Muscle layer of colon (tissue), 2 donors: ENCODE measurements at regions not wholly inside any gene's neighbourhood (a gene's known extent, or its start where the extent isn't known, plus 50 kb on each side); places are given as distances from the start of the nearest gene placed in this dataset.
"Not testable (repeated sequence)": the region's sequence is repeated elsewhere in the genome, so short reads cannot be mapped to it uniquely, and the experiment has no call there.

Source experiments
- H3K27ac ChIP-seq: one replicate; pipeline ENCODE4 v1.7.0; 2013; ENCODE audit warnings: low read depth, mild to moderate bottlenecking, low read length, moderate library complexity
- H3K27me3 ChIP-seq, 2 donors: one replicate each; pipeline ENCODE4 v1.7.0; 2013; ENCODE audit warnings: low read length in 2 of 2, mild to moderate bottlenecking in 2 of 2; ENCODE audit not compliant: insufficient read depth in 2 of 2, control insufficient read depth in 1 of 2
- H3K36me3 ChIP-seq: one replicate; pipeline ENCODE4 v1.7.0; 2013; ENCODE audit warnings: mild to moderate bottlenecking, low read length; ENCODE audit not compliant: insufficient read depth
- H3K4me1 ChIP-seq: one replicate; pipeline ENCODE4 v1.7.0; 2013; ENCODE audit warnings: mild to moderate bottlenecking, low read length; ENCODE audit not compliant: insufficient read depth
- H3K4me3 ChIP-seq, 2 donors: one replicate each; pipeline ENCODE4 v1.7.0; 2013; ENCODE audit warnings: low read length in 2 of 2, low read depth in 1 of 2, mild to moderate bottlenecking in 1 of 2, moderate library complexity in 1 of 2
- H3K9ac ChIP-seq: one replicate; pipeline ENCODE4 v1.7.0; 2013; ENCODE audit warnings: low read length
- H3K9me3 ChIP-seq: one replicate; pipeline ENCODE4 v1.7.0; 2013; ENCODE audit warnings: mild to moderate bottlenecking, low read length
- donor health status: abdominal sarcoma.
- donor health status: Adenocarcinoma of cecum.

- Histone ChIP-seq H3K9ac (no peak overlapping the region), H3K9me3 (no peaks in the 10 kb centered on the region), H3K27me3 (peaks cover 0 to 5% of the 10 kb centered on the region in 2 donors), H3K36me3 (no peaks in the 10 kb centered on the region), H3K4me3 (no peak overlapping the region), H3K4me1 (no peaks in the 10 kb centered on the region), H3K27ac (no peak overlapping the region)
Observed at GRCh38 chr3:10674578-10674977, 141.4 kb upstream of the SLC6A11 start.

DNA sequence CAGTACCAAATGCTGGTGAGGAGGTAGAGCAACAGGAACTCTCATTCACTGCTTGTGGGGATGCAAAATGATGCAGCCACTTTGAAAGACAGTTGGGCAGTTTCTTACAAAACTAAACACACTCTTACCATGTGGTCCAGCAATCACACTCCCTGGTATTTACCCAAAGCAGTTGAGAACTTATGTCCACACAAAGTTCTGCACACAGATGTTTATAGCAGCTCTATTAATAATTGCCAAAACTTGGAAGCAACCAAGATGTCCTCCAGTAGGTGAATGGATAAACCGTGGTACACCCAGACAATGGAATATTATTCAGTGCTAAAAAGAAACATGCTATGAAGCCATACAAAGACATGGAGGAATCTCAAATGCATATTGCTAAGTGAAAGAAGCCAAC is 139.1 kb upstream of the SLC6A11 start:
- Histone ChIP-seq H3K27me3 (peaks cover 0 to 5% of the 10 kb centered on the region in 2 donors), H3K4me3 (no peak overlapping the region), H3K27ac (no peak overlapping the region), H3K36me3 (no peaks in the 10 kb centered on the region), H3K9ac (no peak overlapping the region), H3K9me3 (no peaks in the 10 kb centered on the region), H3K4me1 (no peaks in the 10 kb centered on the region)

GRCh38 chr3:10678796-10679376 is 137.1 kb upstream of the SLC6A11 start:
- H3K4me1 ChIP-seq = no peaks in the 10 kb centered on the region
- peaks cover 0 to 5% of the 10 kb centered on the region in 2 donors for H3K27me3 ChIP-seq
- no peaks in the 10 kb centered on the region for H3K9me3 ChIP-seq
- no peak overlapping the region for H3K4me3 ChIP-seq
- no peak overlapping the region for H3K9ac ChIP-seq
- no peaks in the 10 kb centered on the region for H3K36me3 ChIP-seq
- no peak overlapping the region for H3K27ac ChIP-seq

- Histone ChIP-seq H3K4me3 (no peak overlapping the region), H3K9me3 (no peaks in the 10 kb centered on the region), H3K27ac (no peak overlapping the region)
Observed at GRCh38 chr3:10680796-10681195, 135.2 kb upstream of the SLC6A11 start.

GRCh38 chr3:10682692-10683091 is 133.3 kb upstream of the SLC6A11 start:
- Histone ChIP-seq H3K36me3 (no peaks in the 10 kb centered on the region), H3K4me3 (no peak overlapping the region), H3K9ac (no peak overlapping the region), H3K27ac (no peak overlapping the region), H3K4me1 (no peaks in the 10 kb centered on the region), H3K9me3 (no peaks in the 10 kb centered on the region), H3K27me3 (no peaks in the 10 kb centered on the region)

More at GRCh38 chr3:10680796-10681195, 135.2 kb upstream of the SLC6A11 start:
- Histone ChIP-seq H3K4me1 (no peaks in the 10 kb centered on the region), H3K36me3 (no peaks in the 10 kb centered on the region), H3K27me3 (peaks cover 0 to 5% of the 10 kb centered on the region in 2 donors), H3K9ac (no peak overlapping the region)

GRCh38 chr3:10683106-10683505 is 132.9 kb upstream of the SLC6A11 start:
- Histone ChIP-seq H3K27ac (no peak overlapping the region), H3K36me3 (no peaks in the 10 kb centered on the region), H3K4me1 (no peaks in the 10 kb centered on the region), H3K27me3 (no peaks in the 10 kb centered on the region), H3K9ac (no peak overlapping the region), H3K9me3 (no peaks in the 10 kb centered on the region), H3K4me3 (no peak overlapping the region)

DNA sequence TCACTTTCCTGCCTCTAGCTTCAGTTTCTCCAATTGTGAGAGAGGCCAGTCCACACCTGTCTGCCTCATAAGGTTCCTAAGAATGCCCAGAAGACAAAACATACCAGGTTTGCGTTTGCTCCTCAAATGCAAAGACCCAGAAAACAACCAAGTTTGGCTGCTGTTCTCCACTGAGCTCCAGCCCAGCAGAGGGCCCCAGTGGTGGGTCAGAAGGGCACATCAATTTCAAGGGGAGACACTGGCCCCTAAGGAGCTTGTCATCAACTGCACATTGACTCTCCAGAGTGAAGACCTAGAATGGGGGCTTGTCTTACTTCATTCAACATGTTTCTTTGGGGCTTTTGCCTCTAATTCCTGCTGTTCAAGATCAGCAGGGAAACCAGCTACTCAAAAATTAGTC is 127.9 kb upstream of the SLC6A11 start:
- H3K27ac ChIP-seq = no peak overlapping the region
- no peak overlapping the region for H3K4me3 ChIP-seq
- no peaks in the 10 kb centered on the region for H3K27me3 ChIP-seq
- no peaks in the 10 kb centered on the region for H3K36me3 ChIP-seq
- no peaks in the 10 kb centered on the region for H3K4me1 ChIP-seq
- no peaks in the 10 kb centered on the region for H3K9me3 ChIP-seq
- H3K9ac ChIP-seq = no peak overlapping the region

GRCh38 chr3:10688548-10689172 is 127.4 kb upstream of the SLC6A11 start:
- no peaks in the 10 kb centered on the region for H3K27me3 ChIP-seq
- no peaks in the 10 kb centered on the region for H3K36me3 ChIP-seq
- H3K27ac ChIP-seq = no peak overlapping the region
- no peaks in the 10 kb centered on the region for H3K9me3 ChIP-seq
- H3K4me1 ChIP-seq = no peaks in the 10 kb centered on the region
- no peak overlapping the region for H3K4me3 ChIP-seq
- no peak overlapping the region for H3K9ac ChIP-seq

DNA sequence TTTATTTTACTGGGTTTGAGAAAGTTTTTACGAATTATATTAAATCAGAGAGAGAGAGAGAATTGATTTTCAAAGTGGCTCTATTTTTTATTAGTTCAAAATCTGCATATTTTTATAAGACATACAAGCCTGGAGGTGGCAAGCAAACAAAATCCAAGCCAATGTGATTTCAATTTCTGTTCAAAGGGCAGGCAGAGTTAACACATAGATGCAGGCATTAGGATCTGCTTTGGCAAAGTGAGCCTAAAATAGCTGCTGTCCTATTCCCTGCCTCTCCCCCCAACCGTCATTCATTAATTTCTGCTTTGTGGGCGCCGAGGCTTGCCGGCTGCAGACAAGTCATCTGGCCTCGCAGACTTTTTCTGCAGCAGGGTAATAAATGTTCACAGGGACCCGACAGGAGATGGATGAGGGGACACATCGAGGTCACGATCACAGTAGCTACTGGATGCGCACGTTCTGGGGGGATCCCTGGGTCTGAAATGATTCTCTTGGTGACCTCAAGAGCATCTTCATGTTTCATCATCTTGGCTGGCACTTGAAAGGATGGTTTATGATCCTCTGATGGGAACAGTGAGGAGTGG is 123.9 kb upstream of the SLC6A11 start:
- Histone ChIP-seq H3K4me1 (no peaks in the 10 kb centered on the region), H3K27me3 (no peaks in the 10 kb centered on the region), H3K9ac (no peak overlapping the region), H3K27ac (no peak overlapping the region), H3K36me3 (no peaks in the 10 kb centered on the region), H3K9me3 (no peaks in the 10 kb centered on the region), H3K4me3 (no peak overlapping the region)

DNA sequence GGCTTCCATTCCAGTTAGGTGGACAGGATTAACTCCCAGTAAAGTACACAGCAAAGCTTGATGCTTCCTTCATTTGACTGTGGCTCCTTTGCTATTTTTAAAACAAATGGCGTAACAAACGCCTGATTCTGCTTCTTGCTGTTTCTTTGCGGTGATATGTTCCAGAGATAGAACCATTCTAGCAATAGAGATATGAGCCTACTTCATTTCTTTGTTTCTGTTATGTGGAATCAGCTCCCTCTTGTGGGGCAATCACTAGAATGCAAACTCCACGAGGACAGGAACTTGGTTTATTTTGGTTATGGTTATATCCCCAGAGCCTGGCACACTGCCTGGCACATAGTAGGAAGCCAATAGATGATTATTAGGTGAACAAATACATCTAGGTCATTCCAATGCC is 122.6 kb upstream of the SLC6A11 start:
- no peaks in the 10 kb centered on the region for H3K4me1 ChIP-seq
- H3K9ac ChIP-seq = no peak overlapping the region
- H3K4me3 ChIP-seq = no peak overlapping the region
- no peaks in the 10 kb centered on the region for H3K36me3 ChIP-seq
- H3K27ac ChIP-seq = no peak overlapping the region
- peaks cover 0 to 6% of the 10 kb centered on the region in 2 donors for H3K27me3 ChIP-seq
- H3K9me3 ChIP-seq = no peaks in the 10 kb centered on the region

GRCh38 chr3:10694179-10694578 is 121.8 kb upstream of the SLC6A11 start:
- no peak overlapping the region for H3K4me3 ChIP-seq
- no peaks in the 10 kb centered on the region for H3K4me1 ChIP-seq
- H3K9me3 ChIP-seq = no peaks in the 10 kb centered on the region
- no peaks in the 10 kb centered on the region for H3K36me3 ChIP-seq
- no peak overlapping the region for H3K9ac ChIP-seq
- peaks cover 0 to 6% of the 10 kb centered on the region in 2 donors for H3K27me3 ChIP-seq
- H3K27ac ChIP-seq = no peak overlapping the region

DNA sequence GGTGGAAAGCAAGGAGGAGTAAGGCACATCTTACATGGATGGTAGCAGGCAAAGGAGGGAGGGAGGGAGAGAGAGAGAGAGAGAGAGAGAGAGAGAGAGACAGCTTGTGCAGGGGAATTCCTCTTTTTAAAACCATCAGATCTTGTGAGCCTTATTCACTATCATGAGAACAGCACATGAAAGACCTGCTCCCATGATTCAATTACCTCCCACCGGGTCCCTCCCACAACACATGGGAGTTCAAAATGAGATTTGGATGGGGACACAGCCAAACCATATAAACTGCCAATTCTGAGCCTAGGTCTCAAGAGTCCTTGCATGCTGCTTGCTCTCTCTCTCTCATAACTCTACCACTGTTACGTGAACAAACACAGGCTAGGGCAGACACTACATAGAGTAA is 120.8 kb upstream of the SLC6A11 start:
- H3K36me3 ChIP-seq, H3K27me3 ChIP-seq, H3K9ac ChIP-seq, H3K9me3 ChIP-seq, H3K4me3 ChIP-seq, H3K4me1 ChIP-seq, H3K27ac ChIP-seq: not testable (repeated sequence)
